ENCODE measurements at regions not wholly inside any gene's neighbourhood (a gene's known extent, or its start where the extent isn't known, plus 50 kb on each side); places are given as distances from the start of the nearest gene placed in this dataset.

- Mint-ChIP-seq H3K27me3 (no peaks in the 10 kb centered on the region), H3K36me3 (ENCODE audit: insufficient read depth) (no peaks in the 10 kb centered on the region), H3K4me3 (ENCODE audit: low read depth) (no peak overlapping the region), H3K27ac (no peak overlapping the region), H3K4me1 (ENCODE audit: low read depth) (no peaks in the 10 kb centered on the region), H3K9me3 (ENCODE audit: low read depth) (no peaks in the 10 kb centered on the region)
- TF ChIP-seq, protein P1, sequence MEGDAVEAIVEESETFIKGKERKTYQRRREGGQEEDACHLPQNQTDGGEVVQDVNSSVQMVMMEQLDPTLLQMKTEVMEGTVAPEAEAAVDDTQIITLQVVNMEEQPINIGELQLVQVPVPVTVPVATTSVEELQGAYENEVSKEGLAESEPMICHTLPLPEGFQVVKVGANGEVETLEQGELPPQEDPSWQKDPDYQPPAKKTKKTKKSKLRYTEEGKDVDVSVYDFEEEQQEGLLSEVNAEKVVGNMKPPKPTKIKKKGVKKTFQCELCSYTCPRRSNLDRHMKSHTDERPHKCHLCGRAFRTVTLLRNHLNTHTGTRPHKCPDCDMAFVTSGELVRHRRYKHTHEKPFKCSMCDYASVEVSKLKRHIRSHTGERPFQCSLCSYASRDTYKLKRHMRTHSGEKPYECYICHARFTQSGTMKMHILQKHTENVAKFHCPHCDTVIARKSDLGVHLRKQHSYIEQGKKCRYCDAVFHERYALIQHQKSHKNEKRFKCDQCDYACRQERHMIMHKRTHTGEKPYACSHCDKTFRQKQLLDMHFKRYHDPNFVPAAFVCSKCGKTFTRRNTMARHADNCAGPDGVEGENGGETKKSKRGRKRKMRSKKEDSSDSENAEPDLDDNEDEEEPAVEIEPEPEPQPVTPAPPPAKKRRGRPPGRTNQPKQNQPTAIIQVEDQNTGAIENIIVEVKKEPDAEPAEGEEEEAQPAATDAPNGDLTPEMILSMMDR (IDR thresholded peaks at IDR 0.05; ENCODE audit: unreplicated experiment): no peak
- DNase-seq (ENCODE audit: low spot score, unreplicated experiment): no peak
Measured at GRCh38 chr2:146826388-146826787, 1018.4 kb upstream of the ACVR2A start.

DNA sequence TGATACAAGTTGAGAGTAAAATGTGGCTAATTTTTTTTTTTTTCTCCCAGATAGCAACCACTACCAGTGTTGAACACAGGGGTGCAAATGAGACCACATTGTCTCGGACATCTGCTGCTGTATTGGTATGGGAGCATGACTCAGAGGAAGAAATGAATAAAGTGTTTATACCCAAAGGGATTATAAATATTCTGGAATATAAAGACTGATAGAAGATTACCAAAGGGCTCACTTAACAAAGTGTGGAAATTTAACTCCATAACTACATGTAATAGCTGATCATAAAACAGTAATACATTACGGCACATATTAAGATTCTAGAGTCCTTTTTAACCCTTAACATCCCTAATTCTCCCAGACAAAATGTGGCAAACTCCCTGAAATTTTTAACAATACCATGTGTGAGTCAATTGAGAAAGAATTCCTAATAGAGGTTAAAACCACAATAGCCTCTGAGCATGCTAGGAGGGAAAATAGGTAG is 1023.0 kb upstream of the ACVR2A start:
- no peaks in the 10 kb centered on the region for H3K4me1 Mint-ChIP-seq (ENCODE audit: low read depth)
- H3K36me3 Mint-ChIP-seq (ENCODE audit: insufficient read depth): no peaks in the 10 kb centered on the region
- H3K27ac Mint-ChIP-seq: no peak overlapping the region
- no peaks in the 10 kb centered on the region for H3K27me3 Mint-ChIP-seq
- H3K9me3 Mint-ChIP-seq (ENCODE audit: low read depth): no peaks in the 10 kb centered on the region
- TF ChIP-seq, protein P1 (IDR thresholded peaks at IDR 0.05; ENCODE audit: unreplicated experiment): no peak
- H3K4me3 Mint-ChIP-seq (ENCODE audit: low read depth): no peak overlapping the region
- DNase-seq (ENCODE audit: low spot score, unreplicated experiment): no peak

DNA sequence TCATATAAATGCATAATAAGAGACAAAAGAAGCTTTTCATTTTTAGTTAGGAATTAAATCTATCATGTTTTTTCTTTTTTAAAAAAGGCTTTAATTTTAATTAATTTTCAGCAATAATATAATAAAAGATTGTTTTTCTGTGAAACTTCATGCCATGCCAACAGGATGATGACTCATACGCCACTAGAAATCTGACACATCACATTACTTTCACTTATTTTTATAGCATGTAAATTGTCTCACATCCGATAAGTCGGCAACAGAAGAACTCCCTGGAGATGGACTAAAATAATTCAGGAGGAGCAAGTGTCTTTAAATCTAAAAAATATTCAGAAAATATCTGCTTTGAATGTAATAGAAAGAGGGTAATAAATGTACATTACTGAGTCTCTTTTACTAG is 1024.2 kb upstream of the ACVR2A start:
- DNase-seq (ENCODE audit: low spot score, unreplicated experiment): no peak
- no peaks in the 10 kb centered on the region for H3K36me3 Mint-ChIP-seq (ENCODE audit: insufficient read depth)
- no peak overlapping the region for H3K4me3 Mint-ChIP-seq (ENCODE audit: low read depth)
- no peak overlapping the region for H3K27ac Mint-ChIP-seq
- H3K9me3 Mint-ChIP-seq (ENCODE audit: low read depth): no peaks in the 10 kb centered on the region
- H3K4me1 Mint-ChIP-seq (ENCODE audit: low read depth): no peaks in the 10 kb centered on the region
- TF ChIP-seq, protein P1 (IDR thresholded peaks at IDR 0.05; ENCODE audit: unreplicated experiment): no peak
- no peaks in the 10 kb centered on the region for H3K27me3 Mint-ChIP-seq

GRCh38 chr2:146818122-146818521 is 1026.7 kb upstream of the ACVR2A start:
- Mint-ChIP-seq H3K36me3 (ENCODE audit: insufficient read depth) (peaks cover 2% of the 10 kb centered on the region), H3K4me1 (ENCODE audit: low read depth) (no peaks in the 10 kb centered on the region), H3K4me3 (ENCODE audit: low read depth) (no peak overlapping the region), H3K9me3 (ENCODE audit: low read depth) (peaks cover 6% of the 10 kb centered on the region), H3K27ac (no peak overlapping the region), H3K27me3 (no peaks in the 10 kb centered on the region)
- TF ChIP-seq, protein P1 (IDR thresholded peaks at IDR 0.05; ENCODE audit: unreplicated experiment): no peak
- no peak for DNase-seq (ENCODE audit: low spot score, unreplicated experiment)

DNA sequence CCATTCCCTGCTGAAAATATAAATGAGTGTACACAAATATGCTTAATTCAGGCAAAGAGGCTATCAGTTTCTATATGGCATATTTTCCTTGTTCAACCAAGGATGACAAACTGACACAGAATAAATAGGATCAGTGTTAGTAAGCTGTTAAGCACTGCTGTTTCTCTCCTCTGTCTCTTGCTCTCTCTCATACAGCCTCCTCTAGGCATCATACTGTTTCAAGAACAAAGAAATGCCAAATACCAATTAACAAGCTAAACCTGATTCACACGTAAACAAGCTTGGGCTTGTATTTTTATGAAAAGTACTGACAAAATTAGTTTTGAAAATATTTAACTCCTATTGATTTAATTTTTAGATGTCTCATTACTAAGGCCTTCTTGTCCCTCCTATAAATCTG is 1027.2 kb upstream of the ACVR2A start:
- Mint-ChIP-seq H3K9me3 (ENCODE audit: low read depth) (peaks cover 6% of the 10 kb centered on the region), H3K4me1 (ENCODE audit: low read depth) (no peaks in the 10 kb centered on the region), H3K27me3 (no peaks in the 10 kb centered on the region), H3K36me3 (ENCODE audit: insufficient read depth) (peaks cover 2% of the 10 kb centered on the region), H3K4me3 (ENCODE audit: low read depth) (no peak overlapping the region), H3K27ac (no peak overlapping the region)
- DNase-seq (ENCODE audit: low spot score, unreplicated experiment): no peak
- TF ChIP-seq, protein P1 (IDR thresholded peaks at IDR 0.05; ENCODE audit: unreplicated experiment): no peak

Measured in progenitor cell of endocrine pancreas (in vitro differentiated cells).